ENCODE measurements at regions not wholly inside any gene's neighbourhood (a gene's known extent, or its start where the extent isn't known, plus 50 kb on each side); places are given as distances from the start of the nearest gene placed in this dataset.
"Not testable (repeated sequence)": the region's sequence is repeated elsewhere in the genome, so short reads cannot be mapped to it uniquely, and the experiment has no call there.

DNA sequence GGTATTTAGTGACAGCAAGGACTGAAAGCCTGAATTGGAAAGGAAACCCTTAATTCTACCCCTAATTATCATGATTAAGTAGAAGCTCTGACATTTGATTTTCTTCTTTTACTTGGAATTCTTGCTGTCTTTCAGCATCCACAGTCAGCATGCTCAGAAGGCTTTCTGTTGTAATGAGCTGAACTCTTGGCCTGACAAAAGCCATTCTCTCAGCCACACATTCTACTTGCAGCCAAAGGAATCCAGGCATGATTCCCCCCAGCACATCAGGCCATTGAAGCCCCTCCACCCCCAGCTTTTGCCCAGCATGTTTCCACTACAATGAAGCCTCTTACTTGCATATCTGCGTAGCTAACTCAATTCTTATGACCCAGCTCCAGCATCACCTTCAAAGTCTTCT lies 94.3 kb upstream of the FRMD4A start:
- ATAC-seq = no peak

DNA sequence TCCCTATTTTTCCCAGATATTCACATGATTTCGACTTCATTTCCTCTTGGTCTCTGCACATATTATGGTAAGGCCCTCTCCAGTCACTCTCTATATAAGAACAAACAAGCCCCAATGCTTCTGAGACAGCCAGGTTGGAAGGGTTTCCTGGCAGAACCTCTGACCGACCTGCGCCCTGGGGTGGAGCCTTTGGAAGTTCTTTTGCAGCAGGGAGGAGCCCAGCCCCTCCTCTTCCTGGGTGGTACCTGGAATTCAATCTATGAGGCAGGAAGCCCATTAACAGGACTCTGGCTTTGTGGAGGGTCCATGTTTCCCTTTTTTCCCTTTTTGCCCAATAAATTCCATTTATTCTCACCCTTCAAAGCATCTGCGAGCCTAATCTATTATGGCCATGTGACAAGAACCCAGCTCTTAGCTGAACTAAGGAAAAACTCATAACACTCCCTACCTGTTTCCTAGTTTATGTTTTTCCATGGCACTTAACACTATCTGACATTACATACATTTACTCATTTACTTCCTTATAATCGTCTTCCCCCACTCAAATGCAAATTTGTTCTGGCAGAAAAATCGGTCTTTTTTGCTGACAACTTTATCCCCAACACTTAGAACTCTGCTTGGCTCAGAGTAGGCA lies 92.5 kb upstream of the FRMD4A start:
- ATAC-seq = no peak

DNA sequence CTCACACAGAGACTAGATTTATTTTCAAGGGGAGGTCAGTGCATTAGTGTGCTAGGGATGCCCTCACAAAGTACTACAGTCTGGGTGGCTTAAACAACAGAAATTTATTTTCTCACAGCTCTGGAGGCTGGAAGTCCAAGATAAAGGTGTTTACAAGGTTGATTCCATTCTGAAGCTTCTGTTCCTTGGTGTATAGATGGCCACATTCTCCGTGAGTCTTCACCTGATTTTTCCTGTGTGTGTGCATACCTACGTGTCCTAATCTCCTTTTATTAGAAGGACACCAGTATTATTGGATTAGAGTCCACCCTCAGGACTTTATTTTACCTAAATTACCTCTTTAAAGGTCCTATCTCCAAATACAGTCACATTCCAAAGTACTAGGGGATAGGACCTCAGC lies 91.7 kb upstream of the FRMD4A start:
- no peak for ATAC-seq

DNA sequence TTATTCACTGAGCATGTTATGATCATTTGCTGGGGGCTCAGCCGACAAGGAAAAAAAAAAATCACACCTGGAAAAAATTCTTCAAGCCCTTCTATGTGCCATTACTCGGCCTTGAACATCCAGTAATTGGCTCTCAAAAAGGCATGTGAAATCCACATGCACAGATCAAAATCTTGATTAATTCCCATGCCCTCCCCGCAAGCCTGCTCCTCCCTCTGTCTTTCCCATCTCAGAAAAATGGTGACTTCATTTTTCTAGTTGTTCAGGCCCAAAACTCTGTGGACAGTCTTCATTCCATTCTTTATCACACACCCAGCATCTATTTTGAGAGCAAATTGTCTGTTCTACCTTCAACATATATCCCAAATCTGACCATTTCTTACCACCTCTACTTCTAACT lies 91.2 kb upstream of the FRMD4A start:
- no peak for ATAC-seq

DNA sequence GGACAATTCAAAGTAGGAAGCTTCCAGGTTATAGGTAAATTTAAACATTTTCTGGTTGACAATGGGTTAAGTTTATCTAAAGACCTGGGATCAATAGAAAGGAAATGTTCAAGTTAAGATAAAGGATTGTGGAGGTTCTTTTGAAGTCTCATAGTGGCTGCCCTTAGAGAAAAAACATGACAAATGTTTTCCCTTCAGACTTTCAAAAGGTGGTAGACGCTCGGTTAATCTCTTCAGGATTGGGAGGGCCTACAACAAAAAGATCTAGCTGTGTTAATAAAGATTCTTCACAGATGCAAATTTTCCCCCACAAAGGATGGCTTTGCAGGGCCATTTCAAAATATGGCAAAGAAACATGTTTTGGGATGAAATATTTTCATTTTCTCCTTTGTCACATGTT lies 86.6 kb upstream of the FRMD4A start:
- ATAC-seq = not testable (repeated sequence)

DNA sequence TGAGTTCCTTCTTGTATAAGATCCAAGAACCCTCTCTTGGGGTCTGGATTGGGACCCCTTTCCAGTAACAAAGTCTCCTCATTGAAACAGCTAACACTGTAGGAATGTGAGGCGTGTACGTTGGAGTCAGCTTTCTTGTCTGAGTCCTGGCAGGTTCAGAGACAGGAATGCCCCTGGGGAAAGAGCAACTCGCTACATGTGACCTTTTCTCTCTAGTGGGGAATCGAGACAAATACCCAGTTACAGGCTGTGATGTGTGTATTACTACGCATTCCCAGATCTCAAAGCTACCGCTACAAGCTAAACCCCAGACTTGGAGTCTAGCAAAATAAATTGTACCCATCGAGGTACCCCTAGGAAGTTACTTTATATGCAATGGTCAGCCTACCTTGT lies 85.6 kb upstream of the FRMD4A start:
- ATAC-seq = no peak

DNA sequence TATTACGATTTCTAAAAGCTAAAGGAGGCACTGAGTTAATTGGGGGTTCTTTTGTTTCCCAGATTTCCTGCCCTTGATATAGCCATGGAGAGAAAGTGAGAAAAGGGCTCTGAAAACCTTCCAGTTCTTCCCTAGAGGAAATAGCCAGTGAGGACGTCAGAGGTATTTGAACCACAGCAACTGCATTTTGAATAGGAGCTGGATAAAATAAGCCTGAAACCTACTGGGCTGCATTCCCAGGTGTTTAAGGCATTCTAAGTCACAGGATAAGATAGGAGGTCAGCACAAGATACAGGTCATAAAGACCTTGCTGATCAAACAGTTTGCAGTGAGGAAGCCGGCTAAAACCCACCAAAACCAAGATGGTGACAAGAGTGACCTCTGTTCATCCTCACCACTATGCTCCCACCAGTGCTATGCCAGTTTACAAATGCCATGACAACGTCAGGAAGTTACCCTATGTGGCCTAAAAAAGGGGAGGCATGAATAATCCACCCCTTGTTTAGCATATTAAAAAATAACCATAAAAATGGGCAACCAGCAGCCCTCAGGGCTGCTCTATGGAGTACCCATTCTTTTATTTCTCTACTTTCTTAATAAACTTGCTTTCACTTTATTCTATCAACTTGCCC lies 85.1 kb upstream of the FRMD4A start:
- no peak for ATAC-seq

DNA sequence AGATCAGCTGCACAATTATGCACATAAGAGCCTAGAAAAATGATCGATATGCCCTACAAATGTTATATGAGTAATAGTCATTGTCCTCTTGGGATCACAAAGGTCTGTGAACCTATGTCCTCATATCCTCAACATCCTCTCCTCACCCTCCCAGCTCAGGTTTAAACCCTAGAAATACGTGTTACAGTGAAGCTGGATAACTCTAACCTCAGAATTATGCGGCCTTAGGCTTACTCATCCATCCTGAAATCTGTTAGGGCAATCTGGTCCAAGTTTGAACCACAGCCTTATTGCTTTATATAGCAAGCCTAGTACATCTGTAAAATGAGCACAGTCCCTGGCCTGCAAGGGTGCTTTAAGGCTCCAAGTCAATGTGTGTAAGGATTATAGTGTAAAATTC lies 84.2 kb upstream of the FRMD4A start:
- ATAC-seq = no peak

DNA sequence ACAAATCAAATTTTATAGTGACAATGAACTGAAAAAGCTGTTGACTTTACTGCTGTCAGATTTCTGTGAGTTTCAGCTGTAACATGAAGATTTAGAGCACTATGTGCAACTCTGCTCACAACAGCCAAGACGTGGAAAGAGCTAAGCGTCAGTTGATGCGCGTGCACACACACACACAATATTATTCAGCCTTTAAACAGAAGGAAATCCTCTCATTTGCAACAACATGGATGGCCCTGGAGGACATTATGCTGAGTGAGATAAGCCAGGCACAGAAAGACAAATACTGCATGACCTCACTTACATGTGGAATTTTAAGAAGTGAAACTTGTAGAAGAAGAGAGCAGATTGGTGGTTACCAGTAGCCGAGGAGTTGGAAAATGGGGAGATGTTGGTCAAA lies 82.8 kb upstream of the FRMD4A start:
- ATAC-seq = no peak

DNA sequence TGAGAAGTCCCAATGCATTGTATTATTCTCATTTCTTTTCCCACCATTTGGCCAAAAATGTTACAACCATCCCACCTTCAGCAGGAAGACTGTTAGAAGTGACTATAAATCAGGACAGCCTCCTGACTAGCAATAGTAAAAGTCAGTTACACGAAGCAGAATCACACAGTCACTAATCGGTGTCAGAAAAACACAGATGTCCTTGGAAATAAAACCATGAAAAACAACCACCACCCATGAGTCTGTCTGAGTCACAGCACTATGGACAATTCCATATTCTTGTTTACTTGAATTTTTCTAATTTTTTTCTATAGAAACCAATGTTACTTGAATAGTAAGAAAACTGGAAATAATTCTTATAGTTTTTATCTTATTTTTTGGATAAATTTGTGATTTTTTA lies 81.9 kb upstream of the FRMD4A start:
- ATAC-seq = no peak

DNA sequence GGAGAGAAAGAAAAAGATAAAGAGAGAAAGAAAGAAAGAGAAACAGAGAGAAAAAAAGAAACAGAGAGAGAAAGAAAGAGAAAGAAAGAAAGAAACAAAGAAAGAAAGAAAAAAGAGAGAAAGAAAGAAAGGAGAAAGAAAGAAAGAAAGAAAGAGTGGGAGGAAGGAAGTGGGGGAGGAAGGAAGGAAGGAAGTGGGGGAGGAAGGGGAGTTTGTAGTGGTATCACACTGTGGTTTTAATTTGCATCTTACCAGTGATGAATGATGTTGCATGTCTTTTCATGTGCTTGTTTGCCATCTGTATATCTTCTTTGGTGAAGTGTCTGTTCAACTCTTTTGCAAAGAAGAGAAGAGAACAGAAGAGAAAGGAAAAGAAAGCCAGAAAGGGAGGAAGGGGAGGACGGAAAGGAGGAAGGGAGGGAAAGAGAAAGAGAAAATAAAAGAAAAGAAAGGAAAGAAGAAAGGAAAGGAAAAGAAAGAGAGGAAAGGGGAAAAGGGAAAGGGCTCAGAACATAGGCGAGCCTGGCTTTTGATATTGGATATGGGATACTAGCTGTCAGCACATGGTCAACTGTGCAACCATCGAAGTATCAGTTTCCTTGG lies 79.2 kb upstream of the FRMD4A start:
- no peak for ATAC-seq

DNA sequence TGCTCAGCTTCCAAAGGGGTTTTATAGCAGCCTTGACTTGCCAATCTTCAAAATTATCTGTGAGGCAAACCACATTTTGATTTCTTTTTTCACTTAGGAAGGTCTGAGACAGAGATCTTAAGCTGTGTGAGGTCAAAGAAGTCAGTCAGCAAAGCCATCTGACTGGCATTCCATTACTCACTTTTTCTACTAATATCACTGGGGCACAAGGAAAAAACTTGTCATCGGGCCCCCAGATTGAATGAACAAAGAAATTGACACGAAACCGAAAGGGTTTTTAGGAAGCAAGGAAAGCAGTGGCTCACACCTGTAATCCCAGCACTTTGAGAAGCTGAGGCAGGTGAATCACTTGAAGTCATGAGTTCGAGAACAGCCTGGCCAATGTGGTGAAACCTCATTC lies 78.5 kb upstream of the FRMD4A start:
- no peak for ATAC-seq

DNA sequence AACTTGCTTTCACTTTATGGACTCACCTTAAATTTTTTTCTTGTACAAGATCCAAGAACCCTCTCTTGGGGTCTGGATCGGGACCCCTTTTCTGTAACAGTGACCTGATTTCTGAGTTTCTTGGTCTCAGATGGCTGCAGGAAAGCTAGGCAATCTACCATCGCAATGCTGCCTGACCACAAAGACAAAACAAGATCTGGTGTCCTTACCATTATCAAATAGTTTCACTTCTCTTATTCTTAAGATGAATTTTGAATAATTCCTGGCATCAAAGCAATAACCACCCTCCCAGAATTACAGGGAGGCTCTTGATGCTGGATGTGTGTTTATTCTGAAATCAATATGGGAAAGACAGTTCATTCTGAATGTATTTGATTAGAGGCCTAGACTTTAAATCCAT lies 77.4 kb upstream of the FRMD4A start:
- ATAC-seq = no peak

DNA sequence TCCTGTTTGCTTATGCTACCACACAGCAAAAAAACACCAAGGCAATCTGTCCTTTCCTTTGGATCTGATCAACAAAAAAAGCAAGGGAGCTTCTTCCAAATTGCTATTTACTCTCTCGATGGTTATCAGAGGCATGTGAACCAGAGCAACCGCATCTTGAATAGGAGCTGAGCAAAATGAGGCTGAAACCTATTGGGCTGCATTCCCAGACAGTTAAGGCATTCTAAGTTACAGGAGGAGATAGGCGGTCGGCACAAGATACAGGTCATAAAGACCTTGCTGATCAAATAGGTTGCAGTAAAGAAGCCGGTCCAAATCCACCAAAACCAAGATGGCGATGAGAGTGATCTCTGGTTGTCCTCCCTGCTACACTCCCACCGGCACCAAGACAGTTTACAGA lies 76.8 kb upstream of the FRMD4A start:
- ATAC-seq = no peak

DNA sequence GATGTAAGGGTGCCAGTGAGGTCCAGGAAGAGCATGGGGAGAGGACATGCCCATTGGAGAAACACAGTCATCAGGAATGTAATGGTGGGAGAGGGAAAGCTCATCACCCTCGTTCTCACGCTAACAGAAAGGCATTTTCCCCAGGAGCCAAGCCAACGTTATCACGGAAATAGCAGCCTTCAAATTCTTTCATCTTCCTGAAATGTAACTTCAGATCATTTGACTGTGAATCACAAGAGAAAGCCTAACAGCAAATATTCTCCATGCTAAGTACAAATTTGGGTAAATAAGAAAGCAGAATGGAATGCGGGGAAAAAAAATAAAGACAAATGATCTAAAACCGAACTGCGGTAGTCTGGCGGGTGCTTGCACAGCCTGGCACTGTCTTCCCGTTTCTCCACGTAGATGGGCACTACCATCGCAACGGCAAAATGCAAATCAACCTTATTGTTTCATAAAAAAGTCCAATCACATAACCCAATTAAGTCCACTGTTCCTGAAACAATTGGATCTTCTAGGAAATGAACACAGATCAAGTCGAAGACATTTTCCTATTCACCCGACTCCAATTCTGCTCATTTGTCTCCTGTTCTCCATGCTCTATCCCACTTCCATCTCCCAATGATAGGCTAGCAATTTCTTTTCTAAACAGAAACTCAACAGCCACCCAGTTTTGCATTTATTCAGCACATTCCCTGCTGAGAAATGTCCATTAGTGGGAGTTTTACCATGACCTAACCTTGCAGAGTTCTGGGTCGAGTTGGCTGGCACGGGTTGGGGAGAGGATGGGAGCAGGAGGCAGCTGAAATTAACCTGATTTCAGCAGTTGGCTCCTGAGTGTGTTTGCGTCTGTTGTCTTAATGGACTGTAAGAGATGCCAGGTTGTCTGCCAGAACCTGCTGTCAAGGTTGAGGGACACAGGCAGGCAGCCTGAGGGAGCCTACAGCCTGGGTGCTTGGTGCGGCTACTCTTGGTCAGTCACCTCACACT lies 74.6 kb upstream of the FRMD4A start:
- no peak for ATAC-seq

DNA sequence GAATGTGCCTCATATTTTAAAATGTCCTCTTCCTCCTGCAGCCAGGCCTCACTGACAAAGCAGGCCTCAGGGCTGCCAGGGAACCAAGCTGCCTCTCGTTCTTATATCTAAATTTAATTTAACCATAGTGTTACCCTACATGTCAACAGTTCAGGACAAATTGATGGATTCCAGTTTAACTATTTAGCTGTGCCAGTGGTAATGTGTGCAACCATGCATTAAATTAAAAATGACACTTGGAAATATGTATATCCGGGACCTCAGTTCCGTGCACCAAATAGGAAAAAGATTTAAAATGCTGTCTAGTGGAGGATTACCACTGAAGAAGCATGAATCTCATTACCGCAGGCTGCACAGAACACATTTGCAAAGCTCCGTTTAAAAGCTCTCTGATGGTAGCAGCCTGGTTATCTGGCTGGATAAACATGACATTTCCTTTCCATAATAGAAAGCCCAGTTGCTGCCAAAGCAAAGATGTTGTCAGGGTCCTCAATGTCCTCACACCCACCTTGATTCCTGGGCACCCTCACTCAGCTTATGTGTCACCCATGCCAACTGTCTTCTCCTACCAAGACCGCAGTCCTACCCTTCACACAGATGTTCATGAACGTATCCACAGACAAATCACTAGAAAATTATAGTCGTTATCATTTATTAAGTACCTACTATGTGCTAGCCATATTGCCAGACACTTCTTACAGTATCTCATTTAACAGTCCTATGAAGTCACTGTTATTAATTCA lies 73.3 kb upstream of the FRMD4A start:
- no peak for ATAC-seq

DNA sequence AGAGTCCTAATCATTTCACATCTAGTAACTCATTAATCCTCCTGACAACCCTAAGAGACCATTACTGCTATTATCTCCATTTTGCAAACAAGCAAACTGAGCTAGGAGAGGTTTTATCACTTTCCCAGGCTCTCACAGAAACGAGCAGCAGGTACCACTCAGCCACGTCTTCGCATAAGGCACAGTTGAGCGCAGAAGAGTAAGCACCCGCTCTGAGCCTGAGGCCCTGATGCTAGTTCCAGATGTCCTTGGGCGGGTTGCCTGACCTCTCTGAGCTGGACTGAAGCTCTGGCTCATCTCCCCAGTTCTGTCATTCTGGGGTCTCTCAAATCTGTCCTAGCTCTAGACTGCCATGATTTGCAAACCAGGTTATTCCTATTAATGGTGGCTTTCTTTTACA lies 72.6 kb upstream of the FRMD4A start:
- ATAC-seq = no peak

DNA sequence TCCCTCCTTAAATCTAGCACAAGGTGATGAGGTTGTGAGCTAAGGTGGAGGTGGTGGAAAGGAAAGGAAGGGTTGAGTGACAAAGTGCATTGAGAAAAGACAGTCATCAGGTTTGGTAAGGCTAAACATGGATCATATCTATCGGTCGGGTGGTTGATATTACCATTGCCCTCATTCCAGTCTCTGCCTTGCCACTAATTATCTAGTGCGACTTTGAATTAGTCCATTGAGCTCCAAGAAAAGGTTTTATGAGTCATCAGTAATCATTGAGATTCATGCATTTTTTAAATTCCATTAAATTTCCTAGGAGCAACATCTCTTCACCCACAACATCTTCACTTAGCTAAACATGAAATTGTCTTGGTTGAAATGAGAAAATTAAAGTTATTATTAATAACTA lies 68.9 kb upstream of the FRMD4A start:
- ATAC-seq = no peak

DNA sequence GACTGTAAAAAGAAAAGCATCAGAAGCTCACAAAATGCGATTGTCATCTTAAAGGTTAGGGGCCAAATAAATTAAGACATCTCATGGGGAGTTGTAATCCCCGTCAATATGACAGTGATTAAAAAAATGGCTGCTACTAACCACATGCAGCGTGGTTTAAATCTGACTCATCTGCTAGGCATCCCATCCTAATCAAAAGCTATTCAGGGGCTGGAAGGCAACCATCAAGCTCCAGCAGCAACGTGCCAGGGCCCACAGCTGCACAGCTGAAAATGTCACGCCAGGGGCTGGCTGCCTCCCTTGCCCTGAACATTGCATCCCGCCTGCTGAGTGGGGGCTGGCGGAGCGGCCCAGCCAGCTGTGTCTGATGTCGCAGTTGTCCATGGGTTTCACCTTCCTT lies 66.3 kb upstream of the FRMD4A start:
- ATAC-seq = no peak

DNA sequence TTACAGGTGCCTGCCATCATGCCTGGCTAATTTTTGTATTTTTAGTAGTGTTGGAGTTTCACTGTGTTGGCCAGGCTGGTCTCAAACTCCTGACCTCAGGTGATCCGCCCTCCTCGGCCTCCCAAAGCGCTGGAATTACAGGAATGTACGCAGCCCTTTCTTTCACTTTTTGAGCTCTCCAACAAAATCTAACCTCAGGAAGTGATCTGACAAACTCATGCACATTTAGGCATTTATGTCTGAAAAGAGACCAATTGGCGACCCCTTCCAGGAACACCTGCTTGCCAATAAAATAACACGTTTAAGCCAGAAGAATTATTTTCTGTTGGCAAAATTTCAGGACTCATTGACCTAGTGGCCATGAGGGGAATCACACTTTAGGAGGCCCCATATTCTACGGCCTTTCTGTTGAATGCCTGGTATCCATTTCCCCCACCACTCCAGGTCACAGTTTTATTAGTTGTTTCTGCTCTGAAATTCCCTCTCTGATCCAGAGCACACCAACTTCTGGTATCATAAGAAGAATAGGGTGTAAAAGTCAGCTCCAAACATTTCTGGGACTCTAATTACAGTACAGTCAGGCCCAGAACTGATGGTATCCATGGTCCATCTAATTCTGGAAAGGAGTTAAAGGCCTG lies 65.8 kb upstream of the FRMD4A start:
- ATAC-seq = no peak

DNA sequence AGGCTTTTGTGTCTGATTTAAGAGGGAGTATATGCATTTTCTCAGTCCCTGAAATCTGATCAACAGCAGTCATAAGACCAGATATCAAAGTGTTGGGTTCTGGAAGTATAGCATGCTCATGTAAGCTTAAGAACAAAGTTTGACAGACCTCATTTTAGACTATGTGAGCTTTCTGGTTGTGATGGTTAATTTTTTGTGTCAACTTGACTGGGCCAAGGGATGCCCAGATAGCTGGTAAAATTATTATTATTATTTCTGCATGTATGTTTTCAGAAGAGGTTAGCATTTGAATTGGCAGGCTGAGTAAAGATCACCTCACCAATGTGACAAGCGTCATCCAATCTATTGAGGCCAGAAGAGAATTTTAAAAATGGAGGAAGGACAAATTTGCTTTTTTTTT lies 63.5 kb upstream of the FRMD4A start:
- no peak for ATAC-seq

DNA sequence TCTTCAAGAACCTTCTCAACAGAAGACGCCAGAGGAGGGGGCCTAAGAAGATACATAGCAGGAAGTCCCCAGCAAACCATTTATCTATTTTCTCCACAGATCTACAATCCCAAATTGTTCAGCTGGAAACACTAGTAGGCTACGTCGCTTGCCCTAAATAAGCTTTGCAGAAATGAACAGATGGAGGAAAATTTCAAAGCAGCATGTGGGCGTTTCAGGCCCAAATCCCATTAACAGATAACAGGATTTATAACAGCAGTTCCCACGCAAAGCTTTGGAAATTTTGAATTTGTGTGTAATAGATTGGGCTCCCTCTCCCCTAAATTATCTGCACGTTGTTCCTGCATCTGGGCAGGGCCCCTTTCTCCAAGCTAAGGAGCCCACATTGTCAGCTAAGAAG lies 60.6 kb upstream of the FRMD4A start:
- no peak for ATAC-seq

Measured in esophagus mucosa (tissue), 1 donor.